ENCODE measurements at regions not wholly inside any gene's neighbourhood (a gene's known extent, or its start where the extent isn't known, plus 50 kb on each side); places are given as distances from the start of the nearest gene placed in this dataset.

DNA sequence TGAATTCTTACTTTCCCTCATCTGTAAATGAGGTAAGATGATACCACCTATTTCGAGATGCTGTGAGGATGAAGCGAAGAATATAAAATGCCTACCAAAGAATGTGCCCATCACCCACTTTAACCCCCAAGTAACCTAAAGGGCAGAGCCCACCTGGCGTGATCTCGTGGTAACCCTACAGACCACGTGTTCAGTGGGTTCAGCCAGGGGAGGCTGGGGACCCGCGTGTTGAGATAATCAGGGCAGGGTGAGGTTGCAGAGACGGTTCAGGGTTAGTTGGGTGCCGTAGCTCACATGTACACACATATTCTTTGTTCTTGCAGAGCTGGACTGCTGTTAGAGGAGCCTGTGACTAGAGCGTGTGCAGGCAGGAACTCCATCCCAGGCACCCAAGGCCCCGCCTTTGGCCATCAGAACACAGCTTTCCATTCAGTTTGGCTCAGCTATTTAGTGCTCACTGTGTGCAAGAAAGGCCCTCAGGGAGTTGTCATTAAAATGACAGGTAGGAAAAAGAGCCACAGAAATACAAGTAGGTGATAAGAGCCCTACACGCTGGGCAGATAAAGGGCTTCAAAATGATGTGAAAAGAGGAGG, 56.5 kb upstream of the HAND1 start:
- no peak for TF ChIP-seq MYC (IDR thresholded peaks at IDR 0.05; ENCODE audit: borderline replicate concordance, low read length)
- TF ChIP-seq JUN (IDR thresholded peaks at IDR 0.05), result no peak

Measured in A549 (cell line).